HG03571 (cell line): ENCODE measurements at regions not wholly inside any gene's neighbourhood (a gene's known extent, or its start where the extent isn't known, plus 50 kb on each side); places are given as distances from the start of the nearest gene placed in this dataset.

Experiments used
- ATAC-seq: cut with Tn5 transposase; IDR thresholded peaks from one replicate; pipeline ENCODE4 v1.9.1; 2021; ENCODE audit not compliant: unreplicated experiment

DNA sequence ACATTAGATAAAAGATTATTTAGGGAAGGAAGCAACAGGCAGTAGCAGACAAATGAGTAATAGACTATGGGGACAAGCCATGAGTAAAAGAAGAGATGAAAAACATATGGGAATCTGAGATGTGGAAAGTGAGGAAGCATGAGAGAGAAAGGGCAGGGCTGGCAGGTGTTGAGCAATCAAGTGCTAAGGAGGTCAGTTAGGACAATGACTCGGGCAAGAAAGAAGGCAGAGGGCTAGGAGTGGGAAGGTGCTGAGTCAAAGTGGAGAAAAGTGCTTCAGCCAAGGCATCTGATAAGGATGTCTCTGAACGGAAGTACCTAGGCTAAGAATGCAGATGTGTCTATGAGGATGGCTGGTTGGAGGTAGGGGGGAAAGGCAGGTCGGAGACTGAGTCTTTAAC, 291.9 kb upstream of the HTR2A start:
- ATAC-seq: no peak

DNA sequence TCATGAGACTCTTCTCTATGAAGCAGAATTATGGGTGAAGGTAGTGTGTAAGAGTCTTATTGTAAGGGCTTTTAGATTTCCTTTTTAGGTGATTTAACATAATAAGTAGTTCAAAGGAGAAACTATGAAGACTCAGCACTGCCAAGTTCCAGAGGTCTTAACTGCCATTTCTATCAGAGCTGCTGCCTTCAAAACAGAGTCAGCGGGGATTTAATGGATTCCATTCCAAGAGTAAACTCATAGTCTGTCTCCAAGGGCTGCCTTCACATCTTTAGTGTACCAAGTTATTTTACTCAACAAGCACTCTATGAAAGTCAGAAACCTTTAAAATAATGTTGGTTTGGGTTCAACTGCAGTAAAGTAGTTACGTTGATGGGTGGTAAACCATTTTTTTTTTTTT, 289.6 kb upstream of the HTR2A start:
- ATAC-seq: no peak

DNA sequence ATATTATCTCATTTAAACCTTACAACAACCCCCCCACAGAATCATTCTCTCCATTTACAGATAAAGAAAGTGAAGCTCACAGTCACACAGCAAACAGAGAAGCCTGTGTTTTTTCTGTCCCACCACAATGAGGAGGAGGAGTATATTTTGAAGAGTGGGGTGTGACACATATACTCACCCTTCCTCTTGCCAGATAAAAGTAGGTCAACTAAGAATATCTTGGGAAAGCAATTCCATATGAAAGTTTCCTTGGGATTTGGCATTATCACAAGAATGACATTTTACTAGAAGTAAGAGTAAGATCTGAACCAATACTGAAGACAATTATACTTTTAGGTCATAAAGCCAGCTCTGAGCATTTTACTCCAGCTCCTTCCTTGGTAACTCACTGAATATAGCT, 287.5 kb upstream of the HTR2A start:
- ATAC-seq: no peak

DNA sequence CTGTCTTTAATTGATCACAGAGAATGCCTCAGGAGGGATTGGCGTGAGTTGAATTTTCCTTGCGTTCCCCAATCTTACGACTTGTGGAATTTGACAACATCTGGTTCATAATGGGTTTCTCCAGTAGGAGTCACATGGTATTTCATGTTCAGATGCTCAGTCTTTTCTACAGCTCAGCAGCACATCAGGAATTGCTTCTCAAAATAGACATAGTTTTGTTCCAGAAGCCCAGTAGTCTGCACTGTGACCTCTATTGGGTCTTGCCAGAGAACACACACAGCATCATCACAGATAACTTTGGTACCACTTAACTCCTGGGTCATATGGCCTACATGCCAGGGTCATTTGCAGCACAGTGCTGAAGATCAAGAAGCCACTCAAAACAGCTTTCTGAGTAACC, 282.5 kb upstream of the HTR2A start:
- ATAC-seq: no peak

DNA sequence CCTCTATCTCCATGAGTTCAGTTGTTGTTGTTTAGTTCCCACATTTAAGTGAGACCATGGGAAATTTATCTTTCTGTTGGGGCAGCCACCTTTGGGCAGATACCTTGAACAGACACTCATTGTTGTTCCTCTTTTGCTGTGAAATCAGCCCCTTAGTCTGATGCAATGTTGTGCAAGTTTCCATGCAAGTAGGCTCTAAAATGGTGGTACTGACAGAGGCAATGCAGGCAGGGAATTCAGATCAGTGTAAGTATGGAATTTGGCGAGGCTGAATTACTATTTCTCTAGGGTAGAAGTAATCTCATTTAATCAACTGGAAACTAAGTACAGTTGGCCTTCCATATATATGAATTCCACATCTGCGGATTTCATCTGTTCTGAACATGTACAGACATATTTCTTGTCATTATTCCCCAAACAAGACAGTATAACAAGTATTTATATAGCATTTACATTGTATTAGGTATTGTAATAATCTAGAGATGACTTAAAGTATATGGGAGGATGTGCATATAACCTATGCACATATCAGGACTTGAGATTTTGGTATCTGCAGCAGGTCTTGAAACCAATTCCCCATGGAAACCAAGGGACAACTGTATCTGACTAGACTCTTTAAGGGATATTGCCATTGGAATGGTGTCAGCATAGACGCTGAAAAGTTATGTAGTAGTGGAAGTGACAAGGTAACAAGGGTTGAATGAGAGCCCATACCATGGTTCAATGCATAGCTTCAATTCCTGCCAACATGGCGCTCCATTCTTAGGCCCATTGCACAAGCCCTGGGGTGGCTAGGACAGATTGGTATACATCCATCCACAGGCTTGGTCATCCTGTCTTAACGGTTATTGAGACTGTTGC, 281.5 kb upstream of the HTR2A start:
- no peak for ATAC-seq

DNA sequence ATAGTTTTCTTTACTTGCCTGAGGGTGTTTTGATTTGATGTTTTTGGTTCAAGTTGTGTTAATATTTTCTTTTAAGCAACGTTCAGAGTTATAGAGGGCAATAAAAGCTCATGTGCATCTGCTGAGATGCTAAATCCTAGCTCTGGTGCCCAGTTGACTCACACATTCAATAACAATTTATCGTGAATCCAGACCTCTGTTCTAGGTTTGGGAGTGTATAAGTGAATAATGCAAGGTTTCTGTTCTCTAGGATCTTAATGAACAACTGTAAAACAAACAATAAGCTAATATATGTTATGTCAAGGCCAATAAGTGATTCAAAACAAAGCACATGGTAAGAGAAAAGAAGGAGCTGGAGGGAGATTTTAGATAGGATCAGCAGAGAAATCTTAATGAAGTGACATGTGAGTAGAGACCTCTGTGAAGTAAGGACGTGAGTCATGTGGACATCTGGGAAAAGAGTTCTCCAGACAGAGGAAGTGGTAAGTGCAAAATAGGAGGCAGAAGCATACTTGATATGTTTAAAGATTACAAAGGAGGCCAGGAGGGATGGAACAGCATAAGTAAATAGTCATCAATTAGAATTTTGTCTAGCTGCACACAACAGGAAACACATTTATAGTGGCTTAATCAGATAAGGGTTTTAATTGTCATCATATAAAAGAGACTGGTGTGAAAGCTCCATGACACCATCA, 278.5 kb upstream of the HTR2A start:
- ATAC-seq: no peak

DNA sequence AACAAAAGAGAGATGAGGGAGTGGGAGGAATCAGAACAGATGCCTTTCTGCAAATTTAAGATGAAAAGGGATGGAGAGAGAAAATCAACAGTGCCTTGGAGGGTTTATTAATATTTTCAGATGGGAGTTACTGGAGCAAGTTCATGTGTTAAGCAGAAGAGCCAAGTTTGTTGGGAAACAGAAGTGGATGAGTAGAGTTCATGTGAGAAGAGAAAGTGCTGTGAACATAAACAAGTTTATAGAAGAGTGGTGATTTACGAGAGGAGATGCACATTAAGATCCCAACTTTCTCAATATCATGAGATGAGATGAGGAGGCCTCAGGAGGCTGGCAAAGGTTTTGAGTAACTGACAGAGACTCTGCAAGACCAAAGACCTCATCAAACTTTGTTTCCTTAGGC, 274.1 kb upstream of the HTR2A start:
- no peak for ATAC-seq

DNA sequence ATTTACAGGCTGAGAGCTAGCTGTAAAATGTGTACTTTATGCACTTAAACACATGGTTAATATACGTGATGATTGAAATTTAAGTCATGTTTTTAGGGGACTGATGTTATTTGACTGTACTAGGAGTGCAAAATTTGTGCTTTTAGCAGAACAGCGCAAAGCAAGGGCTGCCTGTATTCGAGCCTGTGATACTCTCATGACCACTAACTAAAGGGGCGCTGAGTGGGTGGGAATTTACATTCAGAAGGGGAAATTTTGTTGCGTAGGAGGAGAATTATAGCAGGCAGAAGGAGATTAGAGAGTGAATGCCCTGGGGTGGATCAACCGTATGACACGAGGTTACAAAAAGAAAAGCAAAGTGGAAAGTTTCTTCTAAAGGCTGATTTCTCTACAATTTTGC, 271.8 kb upstream of the HTR2A start:
- no peak for ATAC-seq

DNA sequence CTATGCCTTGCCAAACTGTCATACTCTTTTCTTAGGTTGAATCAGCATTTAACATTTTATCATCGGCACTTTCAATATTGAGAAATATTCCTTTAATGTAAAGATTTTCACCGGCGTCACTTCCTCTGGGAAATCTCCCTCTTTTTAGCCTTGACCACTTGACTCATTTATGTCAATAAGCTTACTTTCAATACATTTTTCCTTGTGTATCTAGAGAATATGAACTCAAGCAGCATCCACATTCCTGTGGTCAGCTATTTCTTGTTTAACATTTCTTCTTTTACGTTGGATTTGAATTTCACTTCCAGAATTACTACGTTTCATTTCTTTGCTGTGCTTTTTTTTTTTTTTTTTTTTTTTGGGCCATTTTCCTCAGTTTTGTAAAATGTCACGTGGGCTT, 271.2 kb upstream of the HTR2A start:
- ATAC-seq: no peak

DNA sequence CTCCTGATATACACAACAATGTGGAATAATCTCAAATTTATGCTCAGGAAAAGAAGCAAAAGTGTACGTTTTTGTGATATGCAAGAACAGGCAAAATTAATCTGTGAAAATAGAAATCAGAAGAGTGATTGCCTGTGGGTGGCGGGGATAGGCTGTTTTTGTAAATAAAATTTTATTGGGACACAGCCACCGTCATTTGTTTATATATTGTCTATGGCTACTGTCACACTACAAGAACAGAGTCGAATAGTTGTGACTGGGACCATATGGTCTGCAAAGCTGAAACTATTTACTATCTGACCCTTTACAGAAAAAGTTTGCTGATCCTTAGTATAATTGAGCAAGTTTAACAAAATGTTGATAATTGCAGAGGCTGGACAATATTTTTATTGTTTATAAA, 269.5 kb upstream of the HTR2A start:
- ATAC-seq: no peak

DNA sequence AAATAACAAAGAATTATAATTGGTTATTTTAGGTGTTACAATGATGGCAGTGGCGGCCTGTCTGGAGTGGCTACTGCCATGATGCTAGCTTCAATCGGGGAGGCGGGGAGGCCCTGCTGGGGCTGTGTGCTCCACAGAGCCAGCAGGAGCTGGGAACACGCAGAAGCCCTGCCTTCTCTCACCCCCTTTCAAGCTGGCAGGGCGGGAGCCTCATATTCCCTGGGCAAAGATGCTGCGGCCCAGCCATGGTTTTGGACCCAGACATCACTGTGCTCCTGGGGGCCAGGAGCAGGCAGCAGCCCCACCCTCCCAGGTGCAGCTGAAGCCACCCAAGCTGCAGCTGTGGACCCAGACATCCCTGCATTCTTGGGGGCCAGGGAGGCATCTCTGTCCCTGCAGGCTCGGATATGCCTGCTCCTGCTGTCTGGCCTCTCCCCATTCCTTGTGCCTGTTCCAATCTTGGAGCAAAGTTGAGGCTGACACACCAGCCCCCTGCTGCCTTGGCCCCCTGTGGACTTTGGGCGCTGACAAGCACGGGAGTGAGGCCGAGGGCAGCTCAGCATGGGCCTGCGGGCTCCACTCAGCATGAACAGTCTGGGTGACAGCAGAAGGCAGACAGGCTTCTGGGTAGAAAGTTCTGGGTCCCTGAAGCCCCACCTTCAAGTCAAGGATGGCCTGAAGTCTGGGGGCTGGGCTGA, 263.1 kb upstream of the HTR2A start:
- ATAC-seq: no peak

DNA sequence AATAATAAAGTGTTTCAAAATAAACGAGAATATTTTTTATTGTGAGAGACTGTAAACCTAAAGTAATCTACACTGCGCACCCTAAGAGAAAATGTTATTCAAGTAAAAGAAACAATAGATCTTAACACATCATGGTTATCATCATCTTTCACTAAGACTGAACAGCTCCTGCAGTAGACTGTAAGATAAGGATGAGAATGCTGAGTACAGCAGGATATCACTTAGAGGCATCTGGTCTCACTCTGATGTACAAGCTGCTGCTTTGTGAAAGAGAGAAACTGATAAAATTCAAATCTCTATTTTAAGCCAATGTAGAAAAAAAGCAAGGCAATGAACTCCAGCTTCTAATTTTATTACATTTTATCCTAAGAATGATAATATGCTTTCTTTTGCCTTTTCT, 261.7 kb upstream of the HTR2A start:
- ATAC-seq: no peak

DNA sequence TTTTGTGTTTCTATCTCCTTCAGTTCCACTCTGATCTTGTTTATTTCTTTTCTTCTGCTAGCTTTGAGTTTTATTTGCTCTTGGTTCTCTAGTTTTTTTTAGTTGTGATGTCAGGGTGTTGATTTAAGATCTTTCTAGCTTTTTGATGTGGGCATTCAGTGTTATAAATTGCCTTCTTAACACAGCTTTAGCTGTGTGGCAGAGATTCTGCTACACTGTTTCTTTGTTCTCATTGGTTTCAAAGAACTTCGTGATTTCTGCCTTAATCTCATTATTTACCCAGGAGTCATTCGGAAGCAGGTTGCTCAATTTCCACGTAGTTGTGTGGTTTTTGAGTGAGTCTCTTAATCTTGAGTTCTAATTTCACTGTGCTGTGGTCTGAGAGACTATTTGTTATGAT, 251.7 kb upstream of the HTR2A start:
- no peak for ATAC-seq

DNA sequence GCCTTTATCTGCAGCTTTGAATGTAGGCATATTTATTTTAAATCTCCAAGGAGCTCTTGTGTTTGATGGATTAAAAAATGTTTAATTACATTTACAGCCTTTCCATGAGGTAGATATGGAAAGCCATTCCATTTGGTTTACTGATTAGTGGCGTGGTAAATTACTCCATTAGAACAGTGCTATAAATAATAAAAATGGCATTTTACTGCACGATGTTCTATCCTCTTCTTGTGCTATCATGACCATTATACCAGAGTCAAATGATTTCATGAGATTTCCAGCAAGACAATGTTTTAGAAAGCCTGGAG, 250.9 kb upstream of the HTR2A start:
- no peak for ATAC-seq

DNA sequence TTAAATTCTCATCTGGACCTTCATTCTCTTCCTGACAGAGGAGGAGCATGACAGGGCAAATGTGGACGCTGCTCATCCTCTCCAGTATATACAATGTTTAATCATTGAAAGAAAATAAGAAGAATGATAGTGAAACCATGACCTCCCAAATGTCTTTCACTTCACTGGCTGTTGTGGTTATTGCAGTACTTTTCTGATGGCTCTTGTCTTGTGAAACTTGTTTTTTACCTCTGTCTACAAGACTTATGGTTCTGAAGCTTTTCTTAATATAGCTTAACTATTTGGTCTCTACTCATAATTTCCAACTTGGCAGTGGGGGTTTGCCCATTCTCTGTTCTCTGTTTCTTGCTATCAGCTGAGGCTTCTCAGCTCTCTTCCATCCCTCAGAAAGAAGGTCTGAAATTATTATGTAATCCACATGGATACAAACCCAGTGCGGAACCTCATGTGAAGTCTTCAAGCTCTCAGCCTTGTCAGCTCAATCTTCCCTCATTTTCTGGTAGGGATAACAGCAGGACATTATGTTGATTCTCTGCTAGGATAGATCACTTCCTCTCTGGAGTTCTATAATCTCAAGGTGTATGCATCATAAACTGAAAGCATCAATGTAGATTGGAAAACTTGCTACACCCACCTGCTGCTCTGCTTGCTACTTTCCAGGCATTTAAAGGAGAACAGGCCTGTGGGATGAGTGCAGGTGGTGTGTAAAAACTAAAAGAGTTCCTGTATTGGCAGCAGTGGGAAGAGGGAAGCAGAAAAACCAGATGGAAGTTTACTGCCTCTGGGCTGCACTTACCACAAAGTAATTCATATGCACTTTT, 250.3 kb upstream of the HTR2A start:
- ATAC-seq: peak; percentile 94

DNA sequence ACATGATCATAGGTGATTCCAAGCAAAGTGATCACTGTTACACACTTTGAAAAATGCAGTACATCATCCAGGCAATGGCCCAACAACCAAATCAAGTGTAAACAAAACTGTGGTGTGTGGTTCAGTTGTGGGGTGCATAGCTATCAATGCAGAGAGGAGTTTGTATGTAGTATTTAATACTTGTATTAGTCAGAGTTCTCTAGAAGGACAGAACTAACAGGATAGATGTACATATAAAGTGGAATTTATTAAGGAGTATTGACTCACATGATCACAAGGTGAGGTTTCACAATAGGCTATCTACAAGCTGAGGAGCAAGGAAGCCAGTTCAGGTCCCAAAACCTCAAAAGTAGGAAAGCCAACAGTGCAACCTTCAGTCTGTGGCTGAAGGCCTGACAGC, 249.3 kb upstream of the HTR2A start:
- ATAC-seq: no peak

DNA sequence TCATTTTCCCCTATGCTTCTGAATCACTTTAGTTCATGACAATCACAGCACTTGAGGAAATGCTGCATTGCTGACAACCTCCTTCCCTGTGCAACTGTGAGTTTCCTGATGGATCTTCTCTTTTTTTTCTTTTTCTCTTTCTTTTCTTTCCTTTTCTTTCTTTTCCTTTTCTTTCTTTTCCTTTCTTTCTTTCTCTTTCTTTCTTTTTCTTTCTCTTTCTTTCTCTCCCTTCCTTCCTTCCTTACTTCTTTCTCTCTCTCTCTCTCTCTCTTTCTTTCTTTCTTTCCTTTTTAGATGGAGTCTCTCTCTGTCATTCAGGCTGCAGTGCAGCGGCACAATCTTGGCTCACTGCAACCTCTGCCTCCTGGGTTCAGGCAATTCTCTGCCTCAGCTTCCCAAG, 247.9 kb upstream of the HTR2A start:
- ATAC-seq: no peak

DNA sequence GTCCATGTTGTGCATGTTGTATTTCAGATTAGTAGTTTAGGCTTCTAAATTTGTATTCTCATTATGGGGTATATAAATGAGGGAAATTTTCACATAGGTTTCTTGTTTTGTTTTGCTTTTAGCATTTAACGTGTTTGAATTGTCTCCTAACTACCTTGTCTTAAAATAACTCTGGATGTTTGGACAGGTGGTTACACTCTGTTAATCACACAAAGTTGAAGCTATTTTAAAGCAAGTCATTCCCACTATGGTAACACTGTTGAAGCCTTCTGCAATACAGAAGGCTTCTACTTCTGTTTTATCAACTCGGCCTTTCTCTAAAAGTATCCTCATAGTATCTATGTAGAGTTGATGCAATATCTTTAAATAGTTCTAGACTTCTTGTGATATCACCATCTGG, 245.3 kb upstream of the HTR2A start:
- ATAC-seq: no peak

DNA sequence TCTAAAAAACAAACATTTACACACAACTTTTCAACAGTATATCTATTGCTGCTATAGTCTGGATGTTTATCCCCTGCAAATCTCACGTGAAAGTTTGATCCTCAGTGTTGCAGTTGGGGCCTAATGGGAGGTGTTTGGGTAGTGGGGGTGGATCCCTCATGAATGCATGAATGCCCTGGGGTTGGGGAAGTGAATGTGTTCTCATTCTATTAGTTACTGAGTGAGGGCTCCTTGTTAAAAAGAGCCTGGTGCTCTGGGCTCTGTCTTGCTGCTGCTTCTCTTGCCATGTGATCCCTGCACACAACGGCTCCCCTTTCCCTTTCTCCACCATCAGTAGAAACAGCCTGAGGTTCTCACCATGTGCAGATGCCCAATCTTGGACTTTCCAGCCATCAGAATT, 242.7 kb upstream of the HTR2A start:
- no peak for ATAC-seq

DNA sequence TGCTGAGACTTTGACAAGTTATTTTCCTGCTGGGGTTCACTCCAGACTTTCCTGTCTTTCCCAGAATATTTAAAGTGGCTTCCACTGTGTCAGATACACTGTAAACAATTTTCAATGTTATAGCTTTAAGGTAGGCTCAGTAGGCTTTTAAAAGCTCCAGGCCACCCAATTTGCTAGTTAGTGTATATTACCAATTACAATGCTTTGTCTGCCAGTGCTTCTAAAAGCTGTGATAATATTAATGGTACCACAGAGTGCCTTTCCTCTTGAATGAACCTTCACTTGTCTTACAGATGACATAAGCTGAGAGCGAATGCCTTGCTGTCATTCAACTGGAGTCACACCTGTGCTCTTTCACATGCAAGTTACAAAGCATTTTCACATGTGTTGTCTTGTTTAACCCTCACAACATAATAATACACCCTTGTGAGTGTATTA, 239.7 kb upstream of the HTR2A start:
- ATAC-seq: no peak

DNA sequence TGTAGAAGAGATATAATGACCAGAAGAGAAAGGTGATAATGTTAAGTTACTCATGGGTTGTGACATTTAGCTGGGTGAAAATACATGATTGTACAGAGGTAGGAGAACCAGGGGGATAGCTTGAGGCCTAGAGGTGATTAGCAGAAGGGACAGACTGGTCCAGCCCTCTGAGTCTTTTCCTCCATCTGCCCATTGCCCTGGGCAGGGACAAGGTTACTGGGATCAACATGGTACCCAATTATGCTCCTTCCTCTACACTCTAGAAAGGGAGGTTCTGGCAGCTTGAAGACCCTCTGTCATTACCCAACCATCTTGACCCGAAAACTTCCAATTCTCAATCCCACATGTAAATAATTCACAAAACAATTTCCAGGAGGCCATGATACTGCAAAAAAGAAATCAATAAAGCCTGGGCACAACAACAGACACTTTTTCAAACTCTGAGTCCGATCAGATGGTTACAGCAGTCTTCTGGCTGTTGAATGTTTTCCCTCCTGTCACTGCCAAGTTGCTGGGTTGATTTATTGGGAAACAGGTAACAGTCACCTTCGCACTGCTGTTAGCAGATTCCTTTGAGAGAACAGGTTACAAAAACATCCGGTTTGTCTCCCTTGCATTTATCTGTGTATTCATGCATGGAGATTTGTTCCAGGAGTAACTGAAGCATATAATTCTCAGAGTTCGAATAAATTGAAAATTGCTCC, 239.1 kb upstream of the HTR2A start:
- ATAC-seq: no peak
